Smooth muscle cell (in vitro differentiated cells): ENCODE measurements at regions not wholly inside any gene's neighbourhood (a gene's known extent, or its start where the extent isn't known, plus 50 kb on each side); places are given as distances from the start of the nearest gene placed in this dataset.

Source experiments
- DNase-seq: peaks from one replicate; lab custom pipeline; 2025; ENCODE audit not compliant: unreplicated experiment; lab: John Stamatoyannopoulos, UW
- H2AFZ ChIP-seq: fragments of 200-600 bp; sonication (generic); 2 replicates; pipeline ENCODE4 v1.6.0; 2016; ENCODE audit warnings: antibody characterized with exemption, low read depth, mild to moderate bottlenecking
- H3F3A ChIP-seq: fragments of 200-600 bp; sonication (generic); 2 replicates; pipeline ENCODE4 v1.6.0; 2017; ENCODE audit warnings: antibody characterized with exemption, low read depth
- H3K27ac ChIP-seq: fragments of 200-600 bp; sonication (generic); 2 replicates; pipeline ENCODE4 v1.5.1; 2016; ENCODE audit warnings: low read depth, mild to moderate bottlenecking
- H3K27me3 ChIP-seq: fragments of 200-600 bp; sonication (generic); 2 replicates; pipeline ENCODE4 v1.6.1; 2016; ENCODE audit warnings: low read depth, mild to moderate bottlenecking
- H3K36me3 ChIP-seq: fragments of 200-600 bp; sonication (generic); 2 replicates; pipeline ENCODE4 v1.5.1; 2016; ENCODE audit warnings: low read depth
- H3K4me1 ChIP-seq: fragments of 200-600 bp; sonication (generic); 2 replicates; pipeline ENCODE4 v1.5.1; 2016; ENCODE audit warnings: low read depth
- H3K4me2 ChIP-seq: fragments of 200-600 bp; sonication (generic); 2 replicates; pipeline ENCODE4 v1.6.0; 2016; ENCODE audit warnings: mild to moderate bottlenecking
- H3K4me3 ChIP-seq: fragments of 200-600 bp; sonication (generic); 2 replicates; pipeline ENCODE4 v1.5.1; 2016; ENCODE audit warnings: mild to moderate bottlenecking
- H3K79me2 ChIP-seq: fragments of 200-600 bp; sonication (generic); 2 replicates; pipeline ENCODE4 v1.6.0; 2016; ENCODE audit warnings: low read depth, mild to moderate bottlenecking
- H3K9ac ChIP-seq: fragments of 200-600 bp; sonication (generic); 2 replicates; pipeline ENCODE4 v1.6.0; 2016; ENCODE audit warnings: low read depth
- H3K9me3 ChIP-seq: fragments of 200-600 bp; sonication (generic); replicated peaks from 2 replicates; pipeline ENCODE4 v1.5.1; 2016; ENCODE audit warnings: low read depth
- H4K20me1 ChIP-seq: fragments of 200-600 bp; sonication (generic); 2 replicates; pipeline ENCODE4 v1.6.0; 2016; ENCODE audit warnings: low read depth
- CTCF ChIP-seq: fragments of 200-600 bp; sonication (generic); IDR thresholded peaks from 2 replicates; pipeline ENCODE4 v1.5.1; 2017; ENCODE audit warnings: borderline replicate concordance, mild to moderate bottlenecking, antibody characterized with exemption; ENCODE audit not compliant: insufficient read depth, poor library complexity, severe bottlenecking
- WGBS: methylation state at CpG from one replicate; pipeline ENCODE4 v1.1.7; 2016; ENCODE audit warnings: low lambda C conversion rate; 5-methylcytosine and 5-hydroxymethylcytosine counted together

- H3K27me3 ChIP-seq, result peaks cover 6% of the 10 kb centered on the region
- H3K9ac ChIP-seq, result no peak overlapping the region
- H3K4me3 ChIP-seq, result no peak overlapping the region
- no peak for TF ChIP-seq CTCF
- no peak for DNase-seq
- 80% methylated on average over 5 of the region's 5 CpGs for WGBS
- no peaks in the 10 kb centered on the region for H4K20me1 ChIP-seq
- no peaks in the 10 kb centered on the region for H3K36me3 ChIP-seq
- H3F3A ChIP-seq, result no peaks in the 10 kb centered on the region
- H2AFZ ChIP-seq, result no peak overlapping the region
- no peaks in the 10 kb centered on the region for H3K9me3 ChIP-seq
- H3K4me2 ChIP-seq, result no peak overlapping the region
- H3K27ac ChIP-seq, result no peak overlapping the region
- H3K79me2 ChIP-seq, result no peaks in the 10 kb centered on the region
- H3K4me1 ChIP-seq, result no peaks in the 10 kb centered on the region
These were observed 250.1 kb downstream of the C4orf33 start for GRCh38 chr4:129346036-129346435.

DNA sequence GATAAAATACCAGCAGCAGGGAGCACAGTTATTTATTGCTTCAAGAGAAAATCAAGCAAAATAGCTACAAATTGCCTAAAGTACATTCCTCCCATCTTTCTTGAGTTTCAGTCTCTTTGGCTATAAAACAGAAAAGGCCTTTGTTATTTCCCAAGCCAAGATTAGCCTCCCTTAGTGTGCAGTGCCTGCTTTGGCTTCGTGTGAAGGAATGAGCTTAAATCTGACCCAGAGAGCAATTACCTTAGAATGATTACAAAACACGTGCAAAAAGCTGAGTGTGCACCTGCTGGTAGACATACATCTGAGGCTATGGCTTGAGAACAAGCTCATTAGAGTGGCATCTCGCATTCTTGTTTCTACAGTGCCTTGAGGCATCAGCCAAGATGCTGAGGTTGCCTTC lies 250.8 kb downstream of the C4orf33 start:
- no peak for TF ChIP-seq CTCF
- Histone ChIP-seq H3K9me3 (no peaks in the 10 kb centered on the region), H3K4me1 (no peaks in the 10 kb centered on the region), H3K36me3 (no peaks in the 10 kb centered on the region), H3K27ac (no peak overlapping the region), H3K4me3 (no peak overlapping the region), H3K4me2 (no peak overlapping the region), H3K27me3 (peaks cover 7% of the 10 kb centered on the region), H4K20me1 (no peaks in the 10 kb centered on the region), H3F3A (no peaks in the 10 kb centered on the region), H3K79me2 (no peaks in the 10 kb centered on the region), H3K9ac (no peak overlapping the region), H2AFZ (no peak overlapping the region)
- DNase-seq, result no peak
- 65% methylated on average over 3 of the region's 3 CpGs for WGBS

DNA sequence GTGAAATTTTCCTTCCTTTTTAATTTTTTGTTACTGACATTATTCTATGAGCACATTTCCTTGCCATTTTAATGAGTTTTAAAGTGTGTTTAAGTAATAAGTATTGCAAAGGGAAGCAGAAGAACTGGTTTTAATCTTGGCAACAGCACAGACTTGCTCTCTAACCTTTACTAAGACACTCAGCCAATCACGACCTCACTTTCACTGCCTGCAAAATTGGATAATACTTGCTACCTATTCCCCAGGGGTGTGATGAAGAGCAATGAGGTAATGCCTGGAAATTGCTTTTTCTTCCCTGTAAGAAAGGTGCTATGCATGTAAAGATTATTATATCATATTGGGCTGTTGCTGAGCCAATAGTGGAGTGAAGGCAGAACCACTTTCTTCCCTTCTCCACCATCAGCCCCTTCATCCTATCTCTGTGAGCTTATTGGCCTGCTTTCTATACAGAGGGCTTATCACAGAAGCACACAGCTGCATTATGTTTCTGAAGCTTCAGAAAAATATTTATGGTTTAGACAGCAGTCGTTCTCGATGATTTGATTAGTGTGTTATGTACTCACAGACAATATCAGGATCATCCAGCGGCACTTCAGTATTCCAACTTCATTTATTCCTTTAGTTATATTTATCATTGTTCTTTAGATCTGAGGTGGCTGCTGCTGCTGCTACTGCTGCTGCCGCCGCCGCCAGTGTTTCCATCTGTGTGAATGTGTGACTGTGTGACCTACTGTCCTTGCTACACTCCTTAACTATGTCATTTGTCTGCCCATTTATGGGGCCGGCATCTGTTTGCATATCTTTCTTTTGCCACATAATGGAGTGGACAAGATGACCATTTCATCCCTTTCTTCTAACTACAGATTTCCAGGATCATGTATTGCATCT lies 255.1 kb downstream of the C4orf33 start:
- H3K4me1 ChIP-seq, result no peaks in the 10 kb centered on the region
- H3K9ac ChIP-seq, result no peak overlapping the region
- TF ChIP-seq CTCF, result no peak
- no peak overlapping the region for H3K4me3 ChIP-seq
- 81% methylated on average over 8 of the region's 8 CpGs for WGBS
- H3K79me2 ChIP-seq, result no peaks in the 10 kb centered on the region
- DNase-seq, result no peak
- H3K27me3 ChIP-seq, result peaks cover 3% of the 10 kb centered on the region
- no peaks in the 10 kb centered on the region for H3K36me3 ChIP-seq
- H3F3A ChIP-seq, result no peaks in the 10 kb centered on the region
- H4K20me1 ChIP-seq, result no peaks in the 10 kb centered on the region
- H2AFZ ChIP-seq, result no peak overlapping the region
- no peaks in the 10 kb centered on the region for H3K9me3 ChIP-seq
- H3K27ac ChIP-seq, result no peak overlapping the region
- H3K4me2 ChIP-seq, result no peak overlapping the region

GRCh38 chr4:129352480-129352879 lies 256.5 kb downstream of the C4orf33 start:
- H3F3A ChIP-seq, result no peaks in the 10 kb centered on the region
- TF ChIP-seq CTCF, result no peak
- whole genome bisulfite sequencing, result 83% methylated on average over 4 of the region's 4 CpGs
- H3K36me3 ChIP-seq, result no peaks in the 10 kb centered on the region
- peaks cover 3% of the 10 kb centered on the region for H3K27me3 ChIP-seq
- H2AFZ ChIP-seq, result no peak overlapping the region
- H3K9ac ChIP-seq, result no peak overlapping the region
- no peak overlapping the region for H3K4me2 ChIP-seq
- no peak for DNase-seq
- H4K20me1 ChIP-seq, result no peaks in the 10 kb centered on the region
- no peaks in the 10 kb centered on the region for H3K4me1 ChIP-seq
- H3K79me2 ChIP-seq, result no peaks in the 10 kb centered on the region
- no peak overlapping the region for H3K27ac ChIP-seq
- H3K4me3 ChIP-seq, result no peak overlapping the region
- no peaks in the 10 kb centered on the region for H3K9me3 ChIP-seq
